Mesenchymal stem cell (in vitro differentiated cells and primary cell): ENCODE measurements at regions not wholly inside any gene's neighbourhood (a gene's known extent, or its start where the extent isn't known, plus 50 kb on each side); places are given as distances from the start of the nearest gene placed in this dataset.

Experiments used
- DNase-seq: peaks from one replicate; pipeline ENCODE4 v3.0.0-alpha.2; 2013
- H2AFZ ChIP-seq: one replicate; pipeline ENCODE4 v1.6.1; 2013; ENCODE audit warnings: low read depth, mild to moderate bottlenecking, control low read depth, inconsistent platforms, low read length, moderate library complexity
- H2AK5ac ChIP-seq: 2 replicates; pipeline ENCODE4 v1.6.1; 2013; ENCODE audit warnings: low read length, moderate library complexity, mild to moderate bottlenecking, inconsistent platforms; ENCODE audit not compliant: severe bottlenecking
- H2BK120ac ChIP-seq: one replicate; pipeline ENCODE4 v1.6.1; 2013; ENCODE audit warnings: low read depth, mild to moderate bottlenecking, inconsistent platforms, low read length, moderate library complexity
- H2BK12ac ChIP-seq, 2 experiments: one replicate each; pipeline ENCODE4 v1.6.1; 2013; ENCODE audit warnings: inconsistent platforms in 2 of 2, low read length in 2 of 2, mild to moderate bottlenecking in 2 of 2, moderate library complexity in 2 of 2, control low read depth in 1 of 2
- H2BK15ac ChIP-seq: one replicate; pipeline ENCODE4 v1.6.1; 2013; ENCODE audit warnings: mild to moderate bottlenecking, low read depth, inconsistent platforms; ENCODE audit not compliant: poor library complexity, severe bottlenecking
- H2BK5ac ChIP-seq: 2 replicates; pipeline ENCODE4 v1.6.1; 2013; ENCODE audit warnings: low read depth, mild to moderate bottlenecking, low read length, control low read depth, inconsistent platforms; ENCODE audit not compliant: poor library complexity, severe bottlenecking
- H3K14ac ChIP-seq, 2 experiments: one replicate each; pipeline ENCODE4 v1.6.1; 2013; ENCODE audit warnings: inconsistent platforms in 2 of 2, low read length in 2 of 2, control low read depth in 1 of 2, mild to moderate bottlenecking in 1 of 2, moderate library complexity in 1 of 2
- H3K18ac ChIP-seq, 2 experiments: one replicate each; pipeline ENCODE4 v1.6.1; 2013; ENCODE audit warnings: inconsistent platforms in 2 of 2, low read length in 2 of 2, control low read depth in 1 of 2, low read depth in 1 of 2, mild to moderate bottlenecking in 1 of 2
- H3K23ac ChIP-seq, 2 experiments: one replicate each; pipeline ENCODE4 v1.6.1; 2013; ENCODE audit warnings: inconsistent platforms in 2 of 2, low read length in 2 of 2, mild to moderate bottlenecking in 2 of 2, moderate library complexity in 2 of 2, control low read depth in 1 of 2
- H3K27ac ChIP-seq: 2 replicates; pipeline ENCODE4 v1.5.1; 2013; ENCODE audit warnings: mild to moderate bottlenecking, moderate library complexity, low read length, control low read depth, inconsistent platforms; ENCODE audit not compliant: poor library complexity, severe bottlenecking
- H3K27me3 ChIP-seq, 2 experiments: 2 replicates each; pipeline versions ENCODE4 v1.6.1 to v1.7.0; 2013; ENCODE audit warnings: low read length in 2 of 2, mild to moderate bottlenecking in 2 of 2, moderate library complexity in 2 of 2, control low read depth in 1 of 2, inconsistent platforms in 1 of 2; ENCODE audit not compliant: control insufficient read depth in 1 of 2, insufficient read depth in 1 of 2
- H3K36me3 ChIP-seq, 2 experiments: 2 replicates each; pipeline versions ENCODE4 v1.6.1 to v1.7.0; 2013; ENCODE audit warnings: low read length in 2 of 2, control low read depth in 1 of 2, inconsistent platforms in 1 of 2, low read depth in 1 of 2, mild to moderate bottlenecking in 1 of 2; ENCODE audit not compliant: insufficient read depth in 2 of 2, control insufficient read depth in 1 of 2
- H3K4ac ChIP-seq, 2 experiments: one replicate each; pipeline ENCODE4 v1.6.1; 2013; ENCODE audit warnings: inconsistent platforms in 2 of 2, low read length in 2 of 2, mild to moderate bottlenecking in 2 of 2, moderate library complexity in 2 of 2, control low read depth in 1 of 2, low read depth in 1 of 2
- H3K4me1 ChIP-seq: 2 replicates; pipeline ENCODE4 v1.6.1; 2013; ENCODE audit warnings: low read depth, low read length, control low read depth; ENCODE audit not compliant: control insufficient read depth, insufficient read depth
- H3K4me2 ChIP-seq: 2 replicates; pipeline ENCODE4 v1.6.1; 2013; ENCODE audit warnings: low read length, mild to moderate bottlenecking, inconsistent platforms; ENCODE audit not compliant: poor library complexity, severe bottlenecking
- H3K4me3 ChIP-seq, 2 experiments: 2 replicates each; pipeline versions ENCODE4 v1.5.1 to v1.7.0; 2013; ENCODE audit warnings: low read length in 2 of 2, mild to moderate bottlenecking in 2 of 2, control low read depth in 1 of 2, low read depth in 1 of 2; ENCODE audit not compliant: insufficient read depth in 1 of 2
- H3K79me1 ChIP-seq: replicated peaks from 2 replicates; pipeline ENCODE4 v1.6.1; 2013; ENCODE audit warnings: mild to moderate bottlenecking, control low read depth, low read length, inconsistent platforms; ENCODE audit not compliant: poor library complexity, severe bottlenecking
- H3K9ac ChIP-seq: 2 replicates; pipeline ENCODE4 v1.7.0; 2013; ENCODE audit warnings: mild to moderate bottlenecking, low read length, moderate library complexity
- H3K9me3 ChIP-seq: 2 replicates; pipeline ENCODE4 v1.7.0; 2013; ENCODE audit warnings: mild to moderate bottlenecking, low read length; ENCODE audit not compliant: control insufficient read depth
- H4K8ac ChIP-seq: one replicate; pipeline ENCODE4 v1.6.1; 2013; ENCODE audit warnings: inconsistent platforms, mild to moderate bottlenecking, low read length, moderate library complexity
- H4K91ac ChIP-seq: one replicate; pipeline ENCODE4 v1.6.1; 2013; ENCODE audit warnings: mild to moderate bottlenecking, low read length, inconsistent platforms
- WGBS: methylation state at CpG from one replicate; pipeline ENCODE4 v1.1.7; 2013; ENCODE audit warnings: mixed read lengths; 5-methylcytosine and 5-hydroxymethylcytosine counted together

DNA sequence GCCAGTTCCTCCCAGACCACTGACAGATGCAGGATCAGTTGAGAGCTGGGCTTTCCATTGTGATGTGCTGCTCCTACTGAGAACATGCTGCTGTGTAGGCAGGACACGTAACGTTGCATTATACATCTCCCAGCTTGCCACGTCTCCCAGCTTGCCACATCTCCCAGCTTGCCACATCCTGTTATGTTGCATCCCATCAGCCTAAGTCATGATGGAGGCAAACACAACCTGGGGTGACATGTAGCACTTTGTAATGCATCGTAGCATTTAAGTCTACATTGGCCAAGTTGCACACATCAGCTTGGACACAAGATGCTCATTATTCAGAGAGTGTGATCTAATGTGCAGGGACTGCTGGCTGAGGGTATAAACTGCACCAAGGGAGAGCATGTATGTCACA, 73.3 kb upstream of the CHCHD3 start:
- Histone ChIP-seq H3K18ac (no peak overlapping the region), H2BK12ac (no peak overlapping the region), H3K27ac (no peak overlapping the region), H2AFZ (no peak overlapping the region), H2BK15ac (no peak overlapping the region), H3K9ac (no peak overlapping the region), H3K14ac (no peak overlapping the region), H4K91ac (no peak overlapping the region), H3K79me1 (no peaks in the 10 kb centered on the region), H4K8ac (no peak overlapping the region), H3K27me3 (peaks cover 0 to 8% of the 10 kb centered on the region in 2 experiments), H2BK5ac (no peak overlapping the region), H3K36me3 (no peaks in the 10 kb centered on the region), H2AK5ac (no peak overlapping the region), H3K9me3 (peaks cover 5% of the 10 kb centered on the region), H3K4ac (no peak overlapping the region), H3K23ac (no peak overlapping the region), H3K4me1 (no peaks in the 10 kb centered on the region), H2BK120ac (no peak overlapping the region), H3K4me3 (no peak overlapping the region), H3K4me2 (no peak overlapping the region)
- 80% methylated on average over 4 of the region's 4 CpGs for WGBS
- no peak for DNase-seq

DNA sequence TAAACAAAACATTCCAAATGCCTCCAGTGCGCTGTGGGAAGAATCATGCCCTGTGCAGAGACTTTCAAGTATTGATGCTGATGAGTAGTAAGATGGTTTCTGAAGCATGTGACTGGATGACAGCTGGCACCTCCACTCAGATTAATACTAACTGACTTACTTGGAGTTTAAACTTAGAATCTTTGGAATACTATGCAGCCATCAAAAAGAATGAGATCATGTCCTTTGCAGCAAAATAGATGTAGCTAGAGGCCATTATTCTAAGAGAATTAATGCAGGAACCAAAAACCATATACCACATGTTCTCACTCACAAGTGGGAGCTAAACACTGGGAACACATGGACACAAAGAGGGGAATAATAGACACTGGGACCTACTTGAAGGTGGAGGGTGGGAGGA, 73.8 kb upstream of the CHCHD3 start:
- no peak overlapping the region for H2BK120ac ChIP-seq
- no peak overlapping the region for H3K27ac ChIP-seq
- H2BK12ac ChIP-seq = no peak overlapping the region
- no peak overlapping the region for H2BK15ac ChIP-seq
- H4K8ac ChIP-seq = no peak overlapping the region
- H3K36me3 ChIP-seq = no peaks in the 10 kb centered on the region
- H4K91ac ChIP-seq = no peak overlapping the region
- H3K27me3 ChIP-seq = peaks cover 0 to 4% of the 10 kb centered on the region in 2 experiments
- H2AK5ac ChIP-seq = no peak overlapping the region
- H2BK5ac ChIP-seq = no peak overlapping the region
- no peak overlapping the region for H3K4me2 ChIP-seq
- H3K9me3 ChIP-seq = peaks cover 5% of the 10 kb centered on the region
- 100% methylated on average over 1 of the region's 1 CpG for WGBS
- DNase-seq = no peak
- H3K23ac ChIP-seq = no peak overlapping the region
- H2AFZ ChIP-seq = no peak overlapping the region
- H3K14ac ChIP-seq = no peak overlapping the region
- no peak overlapping the region for H3K9ac ChIP-seq
- no peaks in the 10 kb centered on the region for H3K79me1 ChIP-seq
- no peak overlapping the region for H3K18ac ChIP-seq
- no peak overlapping the region for H3K4me3 ChIP-seq
- H3K4me1 ChIP-seq = no peaks in the 10 kb centered on the region
- no peak overlapping the region for H3K4ac ChIP-seq

DNA sequence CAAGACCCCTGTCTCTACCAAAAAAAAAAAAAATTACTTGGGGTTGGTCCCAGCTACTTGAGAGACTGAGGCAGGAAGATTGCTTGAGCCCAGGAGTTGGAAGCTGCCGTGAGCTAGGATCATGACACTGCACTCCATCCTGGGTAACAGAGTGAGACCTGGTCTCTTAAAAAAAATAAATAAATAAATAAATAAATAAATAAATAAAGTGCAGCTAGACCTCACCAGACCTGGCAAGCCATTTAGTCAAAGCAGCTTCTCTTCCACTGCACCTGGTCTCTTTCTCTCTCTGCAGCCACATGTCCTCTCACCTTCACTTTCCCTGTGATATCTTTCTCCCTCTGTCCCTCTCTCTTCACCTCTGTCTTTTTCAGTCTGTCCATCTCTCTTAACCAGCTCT, 75.2 kb upstream of the CHCHD3 start:
- no peak overlapping the region for H3K4me2 ChIP-seq
- no peak overlapping the region for H3K14ac ChIP-seq
- H3K4ac ChIP-seq = no peak overlapping the region
- H3K4me1 ChIP-seq = no peaks in the 10 kb centered on the region
- no peak overlapping the region for H3K4me3 ChIP-seq
- H3K18ac ChIP-seq = no peak overlapping the region
- H3K27me3 ChIP-seq = no peaks in the 10 kb centered on the region
- H3K23ac ChIP-seq = no peak overlapping the region
- no peak overlapping the region for H2BK15ac ChIP-seq
- no peak overlapping the region for H4K8ac ChIP-seq
- no peaks in the 10 kb centered on the region for H3K79me1 ChIP-seq
- WGBS = 100% methylated on average over 1 of the region's 1 CpG
- H3K9ac ChIP-seq = no peak overlapping the region
- H2AFZ ChIP-seq = no peak overlapping the region
- no peak overlapping the region for H2BK12ac ChIP-seq
- DNase-seq = no peak
- peaks cover 5% of the 10 kb centered on the region for H3K9me3 ChIP-seq
- H3K27ac ChIP-seq = no peak overlapping the region
- no peak overlapping the region for H2AK5ac ChIP-seq
- no peaks in the 10 kb centered on the region for H3K36me3 ChIP-seq
- no peak overlapping the region for H2BK5ac ChIP-seq
- H2BK120ac ChIP-seq = no peak overlapping the region
- H4K91ac ChIP-seq = no peak overlapping the region

DNA sequence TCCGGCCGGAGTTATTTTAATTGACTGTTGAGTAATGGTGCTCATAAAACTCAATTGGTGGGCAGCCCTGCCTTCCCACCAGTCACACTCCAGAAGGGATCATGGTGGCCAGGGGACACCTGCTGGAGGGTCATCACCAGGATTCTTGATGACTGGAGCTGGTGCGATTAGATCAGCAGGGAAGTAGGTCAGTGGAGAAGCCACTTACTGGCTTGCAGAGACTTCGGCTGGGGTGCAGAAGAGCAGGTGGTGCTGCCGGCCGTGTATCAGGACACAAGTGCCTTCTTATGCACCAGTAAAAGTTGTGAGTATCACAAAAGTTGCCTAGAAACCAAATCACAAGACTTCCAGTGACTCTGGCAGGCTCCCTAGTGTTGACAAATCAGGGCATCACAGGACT, 82.6 kb upstream of the CHCHD3 start:
- Histone ChIP-seq H2BK120ac (no peak overlapping the region), H2AFZ (no peak overlapping the region), H3K18ac (no peak overlapping the region), H2AK5ac (no peak overlapping the region), H2BK5ac (no peak overlapping the region), H3K4me1 (no peaks in the 10 kb centered on the region), H2BK12ac (no peak overlapping the region), H3K4me2 (no peak overlapping the region), H4K8ac (no peak overlapping the region), H3K14ac (no peak overlapping the region), H3K36me3 (no peaks in the 10 kb centered on the region), H3K23ac (no peak overlapping the region), H3K27ac (no peak overlapping the region), H3K27me3 (peaks cover 9 to 10% of the 10 kb centered on the region in 2 experiments), H4K91ac (no peak overlapping the region), H3K9ac (no peak overlapping the region), H2BK15ac (no peak overlapping the region), H3K4ac (no peak overlapping the region), H3K9me3 (no peaks in the 10 kb centered on the region), H3K4me3 (no peak overlapping the region), H3K79me1 (no peaks in the 10 kb centered on the region)
- WGBS = 80% methylated on average over 6 of the region's 6 CpGs
- no peak for DNase-seq
